NCI-H69 (cell line): ENCODE measurements at regions not wholly inside any gene's neighbourhood (a gene's known extent, or its start where the extent isn't known, plus 50 kb on each side); places are given as distances from the start of the nearest gene placed in this dataset.
A peak's percentile ranks its signal among the peaks of the same experiment; 100 is the strongest.

Experiments used
- DNase-seq: peaks from one replicate; lab custom pipeline; 2025; lab: John Stamatoyannopoulos, UW

- DNase-seq, result no peak
Observed at GRCh38 chr18:77520767-77521166, 271.1 kb downstream of the GALR1 start.

GRCh38 chr18:77522051-77522675 lies 272.5 kb downstream of the GALR1 start:
- no peak for DNase-seq

- DNase-seq, result no peak
Observed at GRCh38 chr18:77524909-77525308, 275.3 kb downstream of the GALR1 start.

- DNase-seq, result no peak
Observed at GRCh38 chr18:77526962-77527361, 277.3 kb downstream of the GALR1 start.

- no peak for DNase-seq
Observed at GRCh38 chr18:77528872-77529271, 279.2 kb downstream of the GALR1 start.

GRCh38 chr18:77529492-77530176 lies 280.0 kb downstream of the GALR1 start:
- no peak for DNase-seq

GRCh38 chr18:77530732-77531131 lies 281.1 kb downstream of the GALR1 start:
- no peak for DNase-seq

GRCh38 chr18:77539860-77540259 lies 290.2 kb downstream of the GALR1 start:
- DNase-seq, result no peak

GRCh38 chr18:77544792-77545191 lies 295.1 kb downstream of the GALR1 start:
- DNase-seq, result no peak

GRCh38 chr18:77547757-77548156 lies 298.1 kb downstream of the GALR1 start:
- DNase-seq, result no peak

- no peak for DNase-seq
Observed at GRCh38 chr18:77548790-77549420, 299.3 kb downstream of the GALR1 start.

- no peak for DNase-seq
Observed at GRCh38 chr18:77550625-77551024, 301.0 kb downstream of the GALR1 start.

GRCh38 chr18:77551055-77551454 lies 301.4 kb downstream of the GALR1 start:
- DNase-seq, result no peak

GRCh38 chr18:77552945-77553344 lies 303.3 kb downstream of the GALR1 start:
- no peak for DNase-seq

- DNase-seq, result no peak
Observed at GRCh38 chr18:77554061-77554460, 304.4 kb downstream of the GALR1 start.

GRCh38 chr18:77557046-77557587 lies 307.5 kb downstream of the GALR1 start:
- DNase-seq, result no peak

- DNase-seq, result peak; percentile 58
Observed at GRCh38 chr18:77559274-77559910, 309.7 kb downstream of the GALR1 start.

- DNase-seq, result peak; percentile 30
Observed at GRCh38 chr18:77560341-77560992, 310.8 kb downstream of the GALR1 start.

- DNase-seq, result no peak
Observed at GRCh38 chr18:77566604-77567003, 317.0 kb downstream of the GALR1 start.

- DNase-seq, result no peak
Observed at GRCh38 chr18:77567205-77567604, 317.6 kb downstream of the GALR1 start.

GRCh38 chr18:77571743-77572142 lies 322.1 kb downstream of the GALR1 start:
- no peak for DNase-seq

GRCh38 chr18:77572537-77572936 lies 322.9 kb downstream of the GALR1 start:
- no peak for DNase-seq
